ENCODE measurements at regions not wholly inside any gene's neighbourhood (a gene's known extent, or its start where the extent isn't known, plus 50 kb on each side); places are given as distances from the start of the nearest gene placed in this dataset.

GRCh38 chr12:76964784-76965571, 86.2 kb upstream of the CSRP2 start:
- H2AFZ ChIP-seq (ENCODE audit: control insufficient read depth, low read length): peak overlapping the region; percentile 39
- H3K4me3 ChIP-seq (ENCODE audit: control insufficient read depth in 2 of 3, extremely low read depth in 1 of 3, insufficient read depth in 2 of 3, low read depth in 1 of 3, low read length in 3 of 3): peak overlapping the region in 1 of 3 experiments; percentile 9
- H3K4me2 ChIP-seq (ENCODE audit: control insufficient read depth, extremely low read depth, insufficient read depth, low read depth, low read length): peak overlapping the region; percentile 45
- no peak overlapping the region for H3K9ac ChIP-seq (ENCODE audit: control insufficient read depth, extremely low read depth, insufficient read depth, low read length)
- H3K9me1 ChIP-seq (ENCODE audit: control insufficient read depth, extremely low read depth, insufficient read depth, low read length): no peaks in the 10 kb centered on the region
- FAIRE-seq (peak; percentile 77), DNase-seq (ENCODE audit: low read depth, low spot score) (peak; percentile 67)
- no peaks in the 10 kb centered on the region for H3K79me2 ChIP-seq (ENCODE audit: control insufficient read depth, insufficient read depth, low read length)
- H3K27ac ChIP-seq (ENCODE audit: control insufficient read depth, insufficient read depth, low read length): no peak overlapping the region
- peaks cover 21% of the 10 kb centered on the region for H3K4me1 ChIP-seq (ENCODE audit: control insufficient read depth, extremely low read depth, insufficient read depth, low read length)
- dilution Hi-C loops (cut with MboI; ENCODE audit: extremely low pct_ligation_motif_present, low sequenced_read_pairs): no loop called here
- no peaks in the 10 kb centered on the region for H3K36me3 ChIP-seq (ENCODE audit: control insufficient read depth in 2 of 2, extremely low read depth in 1 of 2, insufficient read depth in 2 of 2, low read length in 2 of 2)
- no peaks in the 10 kb centered on the region for H3K9me3 ChIP-seq (ENCODE audit: control insufficient read depth, low read depth, low read length)
- H4K20me1 ChIP-seq (ENCODE audit: control insufficient read depth, extremely low read depth, insufficient read depth, low read length): no peaks in the 10 kb centered on the region
- TF ChIP-seq EZH2 (IDR thresholded peaks at IDR 0.05; ENCODE audit: low read length): no peak
- no peak for TF ChIP-seq CTCF (optimal IDR thresholded peaks at IDR 0.05 in 1 of 3, IDR thresholded peaks at IDR 0.05 in 1 of 3, conservative IDR thresholded peaks at IDR 0.05 in 1 of 3; ENCODE audit: extremely low read depth in 1 of 3, insufficient read depth in 2 of 3, low read length in 3 of 3)
- no peaks in the 10 kb centered on the region for H3K27me3 ChIP-seq (ENCODE audit: control insufficient read depth, extremely low read depth, insufficient read depth, low read length)

- FAIRE-seq (peak; percentile 89), DNase-seq (ENCODE audit: low read depth, low spot score) (peak; percentile 63)
- H3K4me2 ChIP-seq (ENCODE audit: control insufficient read depth, extremely low read depth, insufficient read depth, low read depth, low read length): peak overlapping the region; percentile 7
- no peaks in the 10 kb centered on the region for H3K27me3 ChIP-seq (ENCODE audit: control insufficient read depth, extremely low read depth, insufficient read depth, low read length)
- H3K27ac ChIP-seq (ENCODE audit: control insufficient read depth, insufficient read depth, low read length): no peak overlapping the region
- no peak for TF ChIP-seq EZH2 (IDR thresholded peaks at IDR 0.05; ENCODE audit: low read length)
- TF ChIP-seq CTCF (optimal IDR thresholded peaks at IDR 0.05 in 1 of 3, IDR thresholded peaks at IDR 0.05 in 1 of 3, conservative IDR thresholded peaks at IDR 0.05 in 1 of 3; ENCODE audit: extremely low read depth in 1 of 3, insufficient read depth in 2 of 3, low read length in 3 of 3): no peak
- peaks cover 25% of the 10 kb centered on the region for H3K4me1 ChIP-seq (ENCODE audit: control insufficient read depth, extremely low read depth, insufficient read depth, low read length)
- dilution Hi-C loops (cut with MboI; ENCODE audit: extremely low pct_ligation_motif_present, low sequenced_read_pairs): no loop called here
- no peaks in the 10 kb centered on the region for H3K9me1 ChIP-seq (ENCODE audit: control insufficient read depth, extremely low read depth, insufficient read depth, low read length)
- H4K20me1 ChIP-seq (ENCODE audit: control insufficient read depth, extremely low read depth, insufficient read depth, low read length): no peaks in the 10 kb centered on the region
- H2AFZ ChIP-seq (ENCODE audit: control insufficient read depth, low read length): no peak overlapping the region
- no peak overlapping the region for H3K9ac ChIP-seq (ENCODE audit: control insufficient read depth, extremely low read depth, insufficient read depth, low read length)
- H3K9me3 ChIP-seq (ENCODE audit: control insufficient read depth, low read depth, low read length): no peaks in the 10 kb centered on the region
- H3K79me2 ChIP-seq (ENCODE audit: control insufficient read depth, insufficient read depth, low read length): no peaks in the 10 kb centered on the region
- no peaks in the 10 kb centered on the region for H3K36me3 ChIP-seq (ENCODE audit: control insufficient read depth in 2 of 2, extremely low read depth in 1 of 2, insufficient read depth in 2 of 2, low read length in 2 of 2)
- H3K4me3 ChIP-seq (ENCODE audit: control insufficient read depth in 2 of 3, extremely low read depth in 1 of 3, insufficient read depth in 2 of 3, low read depth in 1 of 3, low read length in 3 of 3): no peak overlapping the region
Observed at GRCh38 chr12:76962099-76962498, 83.3 kb upstream of the CSRP2 start.

Data from keratinocyte (primary cell).